GM12874 (cell line): ENCODE measurements at regions not wholly inside any gene's neighbourhood (a gene's known extent, or its start where the extent isn't known, plus 50 kb on each side); places are given as distances from the start of the nearest gene placed in this dataset.

Experiments used
- TF ChIP-seq, protein P1 (sequence below): IDR thresholded peaks from 2 replicates; pipeline ENCODE4 v1.5.1; 2011; ENCODE audit warnings: low read depth, mild to moderate bottlenecking, control low read depth, low read length, moderate library complexity; ENCODE audit not compliant: insufficient read depth

DNA sequence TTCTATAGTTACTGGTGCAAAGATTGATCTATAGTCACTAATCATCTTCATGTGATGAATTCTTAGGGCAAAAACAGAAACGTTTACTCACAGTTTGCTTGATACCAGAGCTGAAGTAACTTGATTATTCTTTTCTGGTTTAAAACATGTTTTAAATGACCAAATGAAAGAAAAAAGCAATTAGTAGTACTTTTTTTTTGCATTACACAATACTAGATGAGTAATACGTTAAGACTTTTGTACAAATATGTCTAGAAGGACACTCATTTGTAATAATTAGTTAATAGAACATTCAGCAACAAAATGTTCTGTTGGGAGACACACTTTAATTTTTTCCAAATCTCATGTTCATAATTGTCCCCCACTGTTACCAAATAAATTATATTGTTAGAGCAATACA, 523.2 kb downstream of the SOX2 start:
- TF ChIP-seq, protein P1, sequence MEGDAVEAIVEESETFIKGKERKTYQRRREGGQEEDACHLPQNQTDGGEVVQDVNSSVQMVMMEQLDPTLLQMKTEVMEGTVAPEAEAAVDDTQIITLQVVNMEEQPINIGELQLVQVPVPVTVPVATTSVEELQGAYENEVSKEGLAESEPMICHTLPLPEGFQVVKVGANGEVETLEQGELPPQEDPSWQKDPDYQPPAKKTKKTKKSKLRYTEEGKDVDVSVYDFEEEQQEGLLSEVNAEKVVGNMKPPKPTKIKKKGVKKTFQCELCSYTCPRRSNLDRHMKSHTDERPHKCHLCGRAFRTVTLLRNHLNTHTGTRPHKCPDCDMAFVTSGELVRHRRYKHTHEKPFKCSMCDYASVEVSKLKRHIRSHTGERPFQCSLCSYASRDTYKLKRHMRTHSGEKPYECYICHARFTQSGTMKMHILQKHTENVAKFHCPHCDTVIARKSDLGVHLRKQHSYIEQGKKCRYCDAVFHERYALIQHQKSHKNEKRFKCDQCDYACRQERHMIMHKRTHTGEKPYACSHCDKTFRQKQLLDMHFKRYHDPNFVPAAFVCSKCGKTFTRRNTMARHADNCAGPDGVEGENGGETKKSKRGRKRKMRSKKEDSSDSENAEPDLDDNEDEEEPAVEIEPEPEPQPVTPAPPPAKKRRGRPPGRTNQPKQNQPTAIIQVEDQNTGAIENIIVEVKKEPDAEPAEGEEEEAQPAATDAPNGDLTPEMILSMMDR, result no peak

DNA sequence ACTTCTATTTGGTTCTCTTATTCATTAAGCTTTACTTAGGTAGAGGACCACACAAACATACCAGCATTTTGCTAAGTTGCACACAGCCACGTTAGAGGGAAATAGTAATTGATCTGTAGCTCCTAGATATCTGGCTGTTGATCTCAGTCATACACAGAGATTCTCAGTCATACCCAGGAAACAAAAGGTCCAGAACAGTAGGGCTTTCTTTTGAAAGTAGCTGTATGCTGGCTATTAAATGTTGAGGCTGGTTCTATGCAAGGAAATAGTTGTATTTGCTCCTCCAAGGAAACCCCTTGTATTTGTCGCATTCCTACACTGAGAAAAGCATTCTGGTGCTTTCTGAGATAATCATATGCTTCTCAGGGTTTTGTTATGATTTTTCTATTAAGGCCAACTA, 523.8 kb downstream of the SOX2 start:
- TF ChIP-seq, protein P1, result no peak

DNA sequence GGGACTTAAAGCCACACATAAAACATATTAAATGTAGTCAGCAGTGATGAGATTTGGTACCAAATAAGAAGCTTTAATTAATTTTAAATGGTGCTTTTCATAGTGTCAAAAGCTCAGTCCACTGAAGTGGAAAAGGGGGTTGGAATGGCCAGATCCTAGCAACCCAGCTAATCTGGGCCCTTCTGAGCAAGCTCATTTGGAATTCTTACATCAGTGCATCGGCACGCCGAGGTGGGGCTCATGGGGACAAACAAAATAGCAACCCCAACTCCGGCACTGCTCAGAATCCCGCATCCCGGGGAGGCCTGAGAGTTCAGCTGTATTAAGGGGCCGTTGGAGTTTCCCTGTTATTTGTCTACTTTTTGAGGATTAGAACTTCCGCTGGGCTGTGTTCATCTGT, 526.4 kb downstream of the SOX2 start:
- TF ChIP-seq, protein P1, result no peak

- TF ChIP-seq, protein P1, result no peak
Measured at GRCh38 chr3:182239316-182239715, 527.6 kb downstream of the SOX2 start.

DNA sequence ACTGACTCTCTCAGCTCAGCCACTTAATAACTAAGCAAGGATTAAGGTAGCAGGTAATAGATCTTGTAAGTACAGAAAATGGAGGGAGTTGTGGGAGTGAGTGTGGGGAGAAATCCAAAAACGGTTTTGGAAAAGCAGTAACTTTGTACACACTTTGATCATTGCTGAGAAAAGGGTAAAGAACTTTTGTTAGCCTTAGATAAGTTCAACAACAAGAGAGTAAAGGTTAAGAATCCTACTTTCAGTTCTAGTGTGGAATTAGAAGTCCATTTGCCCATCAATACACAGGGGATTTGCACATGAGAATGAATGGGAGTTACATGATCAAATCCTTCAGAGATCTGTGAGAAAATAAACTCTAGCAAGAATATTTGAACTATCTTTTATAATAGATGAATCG, 528.7 kb downstream of the SOX2 start:
- TF ChIP-seq, protein P1, result no peak

- TF ChIP-seq, protein P1, result no peak
Measured at GRCh38 chr3:182241196-182241765, 529.6 kb downstream of the SOX2 start.

GRCh38 chr3:182241766-182242488, 530.2 kb downstream of the SOX2 start:
- TF ChIP-seq, protein P1, result no peak
